GM12878 (cell line): ENCODE measurements at regions not wholly inside any gene's neighbourhood (a gene's known extent, or its start where the extent isn't known, plus 50 kb on each side); places are given as distances from the start of the nearest gene placed in this dataset.

Source experiments
- ATAC-seq: fragments of 200-7000 bp; cut with Tn5 transposase; 3 replicates; pipeline ENCODE4 v1.9.1; 2020; ENCODE audit warnings: mild to moderate bottlenecking, moderate library complexity
- BruUV-seq: library from RNA; stranded (reverse); fragments of 400-500 nt; replicated peaks from 2 replicates; lab custom pipeline; 2021; lab: Mats Ljungman, UMichigan
- CTCF ChIA-PET: fragments of 300-600 bp; sonication (Branson Sonifier 250); formaldehyde crosslinking; extraction: SDS; loops from one replicate; lab custom pipeline; 2021; ENCODE audit warnings: inconsistent platforms; lab: Yijun Ruan, JAX
- POLR2A ChIA-PET: fragments of 350-600 bp; formaldehyde crosslinking; extraction: SDS; loops from one replicate; lab custom pipeline; 2021; ENCODE audit warnings: inconsistent platforms; lab: Charles Lee
- RAD21 ChIA-PET: fragments of 300-600 bp; sonication (Branson Sonifier 250); formaldehyde crosslinking; loops from one replicate; lab custom pipeline; 2023; ENCODE audit warnings: antibody characterized with exemption; ENCODE audit not compliant: unreplicated experiment; lab: Charles Lee
- SMC1A ChIA-PET: fragments of 300-600 bp; sonication (Branson Sonifier 250); formaldehyde crosslinking; loops from one replicate; lab custom pipeline; 2023; ENCODE audit not compliant: unreplicated experiment, uncharacterized antibody; lab: Charles Lee
- DNase-seq: peaks from one replicate; pipeline ENCODE4 v3.0.0-alpha.2; 2011; ENCODE audit warnings: low read depth, low spot score
- FAIRE-seq: peaks from 3 replicates; lab custom pipeline; 2011; peaks lifted over from hg19 to GRCh38; lab: Jason Lieb, UNC
- H2AFZ ChIP-seq: 2 replicates; pipeline ENCODE4 v1.6.0; 2011; ENCODE audit warnings: low read depth, low read length, control low read depth; ENCODE audit not compliant: control insufficient read depth
- H3K27ac ChIP-seq: 2 replicates; pipeline ENCODE4 v1.5.1; 2011; ENCODE audit warnings: control low read depth; ENCODE audit not compliant: control insufficient read depth, insufficient read depth
- H3K27me3 ChIP-seq, 2 experiments: replicated peaks in 1 of 2; 2 replicates each; pipeline versions ENCODE4 v1.6.0 to v1.6.1; 2011; ENCODE audit warnings: low read length in 1 of 2; ENCODE audit not compliant: control insufficient read depth in 2 of 2, insufficient read depth in 2 of 2
- H3K36me3 ChIP-seq, 2 experiments: 2 replicates each; pipeline ENCODE4 v1.5.1; 2011; ENCODE audit warnings: low read length in 1 of 2; ENCODE audit not compliant: control insufficient read depth in 2 of 2, insufficient read depth in 2 of 2
- H3K4me1 ChIP-seq: 2 replicates; pipeline ENCODE4 v1.6.1; 2011; ENCODE audit warnings: mild to moderate bottlenecking, low read length, moderate library complexity, mixed read lengths; ENCODE audit not compliant: control insufficient read depth, insufficient read depth
- H3K4me2 ChIP-seq: 2 replicates; pipeline ENCODE4 v1.6.0; 2011; ENCODE audit warnings: control low read depth; ENCODE audit not compliant: control insufficient read depth, insufficient read depth
- H3K4me3 ChIP-seq: fragments of 200-600 bp; sonication (generic); 2 replicates; pipeline ENCODE4 v1.5.1; 2016
- H3K79me2 ChIP-seq: 2 replicates; pipeline ENCODE4 v1.6.0; 2011; ENCODE audit warnings: low read length; ENCODE audit not compliant: control insufficient read depth, insufficient read depth
- H3K9ac ChIP-seq: 2 replicates; pipeline ENCODE4 v1.8.0; 2011; ENCODE audit warnings: low read length, control low read depth, mixed read lengths; ENCODE audit not compliant: control insufficient read depth, insufficient read depth
- H3K9me3 ChIP-seq: replicated peaks from 3 replicates; pipeline ENCODE4 v1.5.1; 2011; ENCODE audit warnings: mild to moderate bottlenecking, low read length; ENCODE audit not compliant: control insufficient read depth, insufficient read depth
- H4K20me1 ChIP-seq: 2 replicates; pipeline ENCODE4 v1.6.0; 2011; ENCODE audit not compliant: control insufficient read depth, insufficient read depth
- CBX5 ChIP-seq: sonication (generic); IDR thresholded peaks from 2 replicates; pipeline ENCODE4 v1.6.1; 2016; ENCODE audit warnings: low read depth, moderate library complexity, mild to moderate bottlenecking, inconsistent platforms
- CEBPZ ChIP-seq: fragments of 150-350 bp; IDR thresholded peaks from 2 replicates; pipeline ENCODE4 v1.6.1; 2016; ENCODE audit warnings: low read depth, low read length
- E2F4 ChIP-seq: IDR thresholded peaks from 2 replicates; pipeline ENCODE4 v1.6.1; 2012; ENCODE audit warnings: low read depth, low read length, improper control_type of control experiment
- EED ChIP-seq: sonication (generic); IDR thresholded peaks from 2 replicates; pipeline ENCODE4 v1.6.1; 2016; ENCODE audit warnings: antibody characterized with exemption, low read depth
- ESRRA ChIP-seq: IDR thresholded peaks from 2 replicates; pipeline ENCODE4 v1.6.1; 2012; ENCODE audit warnings: mild to moderate bottlenecking, low read length, improper control_type of control experiment
- HDGF ChIP-seq: fragments of 450-650 bp; IDR thresholded peaks from 2 replicates; pipeline ENCODE4 v1.6.1; 2016; ENCODE audit warnings: antibody characterized with exemption
- IRF4 ChIP-seq: IDR thresholded peaks from 2 replicates; pipeline ENCODE4 v1.6.1; 2011; ENCODE audit warnings: low read depth, low read length
- MEF2A ChIP-seq: IDR thresholded peaks from 2 replicates; pipeline ENCODE4 v1.6.1; 2011; ENCODE audit warnings: low read depth, mild to moderate bottlenecking, low read length, moderate library complexity; ENCODE audit not compliant: insufficient read depth
- NFYA ChIP-seq: IDR thresholded peaks from 2 replicates; pipeline ENCODE4 v1.6.1; 2011; ENCODE audit warnings: low read depth, mild to moderate bottlenecking, low read length, improper control_type of control experiment, borderline replicate concordance
- RFX5 ChIP-seq: IDR thresholded peaks from 2 replicates; pipeline ENCODE4 v1.6.1; 2011; ENCODE audit warnings: low read depth, low read length, improper control_type of control experiment
- SMC3 ChIP-seq: IDR thresholded peaks from 2 replicates; pipeline ENCODE4 v1.6.1; 2011; ENCODE audit warnings: low read length, improper control_type of control experiment, borderline replicate concordance
- STAT3 ChIP-seq: IDR thresholded peaks from 2 replicates; pipeline ENCODE4 v1.6.1; 2011; ENCODE audit warnings: low read depth, low read length, improper control_type of control experiment
- ZNF24 ChIP-seq: fragments of 450-650 bp; IDR thresholded peaks from 2 replicates; pipeline ENCODE4 v1.6.1; 2017; ENCODE audit warnings: antibody characterized with exemption, mild to moderate bottlenecking
- WGBS: methylation state at CpG from one replicate; pipeline ENCODE4 v1.1.6; 2016; ENCODE audit warnings: low lambda C conversion rate; ENCODE audit not compliant: insufficient replicate concordance, insufficient coverage; ENCODE audit errors: missing lambda C conversion rate; 5-methylcytosine and 5-hydroxymethylcytosine counted together
- in situ Hi-C: fragments of 300-500 bp; cut with MboI; formaldehyde crosslinking; loops from 9 replicates; pipeline ENCODE4 v1.14.3; 2018; ENCODE audit warnings: mixed read lengths
- intact Hi-C: fragments of 100-400 bp; cut with micrococcal nuclease; formaldehyde crosslinking; loops from one replicate; pipeline ENCODE4 v1.14.2; 2022; ENCODE audit not compliant: unreplicated experiment

- TF ChIP-seq NFYA = no peak
Observed at GRCh38 chr17:13749166-13749890, 147.6 kb upstream of the HS3ST3A1 start (continued).

- H3K4me3 ChIP-seq = no peak overlapping the region
- SMC1A ChIA-PET = interaction anchor here (0.8 kb wide), 1 partner anchor 192 kb away, joined by 3 read pairs; no protein-coding TSS in a partner anchor
- no peak overlapping the region for H3K9ac ChIP-seq
- H3K36me3 ChIP-seq = no peaks in the 10 kb centered on the region
- no peak for DNase-seq
- no peaks in the 10 kb centered on the region for H4K20me1 ChIP-seq
- intact Hi-C loops = no loop called here
- RAD21 ChIA-PET = no interaction called here
- FAIRE-seq = no peak
- no peaks in the 10 kb centered on the region for H3K79me2 ChIP-seq
- no peak overlapping the region for H3K4me2 ChIP-seq
- H3K4me1 ChIP-seq = no peaks in the 10 kb centered on the region
- H3K9me3 ChIP-seq = no peaks in the 10 kb centered on the region; the same call in 2 of the 3 replicates
- no peak overlapping the region for H3K27ac ChIP-seq
- H2AFZ ChIP-seq = no peak overlapping the region
- no peaks in the 10 kb centered on the region for H3K27me3 ChIP-seq
- in situ Hi-C loops = no loop called here
- no TSS peak for BruUV-seq
- POLR2A ChIA-PET = no interaction called here
- 0% methylated on average over 1 of the region's 1 CpG for WGBS
- CTCF ChIA-PET = no interaction called here
- ATAC-seq = no peak
- TF ChIP-seq STAT3 (no peak), IRF4 (no peak), CEBPZ (no peak), CBX5 (no peak), HDGF (no peak), ESRRA (no peak), RFX5 (no peak), SMC3 (no peak), EED (no peak), MEF2A (no peak), E2F4 (no peak), ZNF24 (no peak)
Observed at GRCh38 chr17:13749891-13750235, 148.1 kb upstream of the HS3ST3A1 start.
